GM19351 (cell line): ENCODE measurements at regions not wholly inside any gene's neighbourhood (a gene's known extent, or its start where the extent isn't known, plus 50 kb on each side); places are given as distances from the start of the nearest gene placed in this dataset.
"Not testable (repeated sequence)": the region's sequence is repeated elsewhere in the genome, so short reads cannot be mapped to it uniquely, and the experiment has no call there.

Source experiments
- ATAC-seq: cut with Tn5 transposase; IDR thresholded peaks from one replicate; pipeline ENCODE4 v1.9.1; 2021; ENCODE audit warnings: mild to moderate bottlenecking, moderate library complexity; ENCODE audit not compliant: unreplicated experiment

DNA sequence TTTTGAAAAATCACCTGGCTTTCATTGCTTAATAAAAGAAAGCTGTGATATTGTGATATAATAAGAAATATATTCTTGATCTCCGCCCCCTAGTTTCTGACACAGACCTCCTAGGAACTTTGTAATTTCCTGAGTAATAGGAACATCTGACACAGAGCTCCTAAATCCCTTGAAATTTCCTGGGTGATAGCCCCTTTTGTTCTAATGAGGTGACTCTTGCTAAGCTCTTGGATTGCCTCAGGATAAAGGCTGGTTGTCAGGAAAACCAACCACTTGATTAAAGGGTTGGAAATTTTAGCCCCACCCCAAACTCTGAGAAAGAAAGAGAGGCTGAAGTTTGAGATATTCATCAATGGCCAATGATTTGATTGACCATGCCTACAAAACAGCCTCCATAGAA lies 326.4 kb upstream of the KIF2B start:
- ATAC-seq: no peak

DNA sequence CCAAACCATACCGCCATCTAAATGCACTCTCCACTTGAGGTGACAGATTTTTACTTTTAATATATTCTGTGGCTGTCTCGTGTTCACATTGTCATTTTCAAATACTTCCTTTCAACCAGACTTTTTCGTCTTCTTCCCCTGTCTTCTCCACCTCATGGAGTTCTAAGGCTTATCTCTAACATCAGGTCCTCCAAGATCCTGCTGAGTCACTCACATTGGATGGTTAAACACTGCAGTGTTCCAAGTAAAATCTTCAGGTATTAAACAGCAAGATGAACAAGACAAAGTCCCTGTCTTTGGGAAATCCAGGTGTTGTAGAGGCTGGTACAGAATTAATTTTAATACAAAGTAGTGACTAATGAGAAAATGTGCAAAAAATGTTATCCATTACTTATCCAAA lies 330.2 kb upstream of the KIF2B start:
- ATAC-seq: no peak

DNA sequence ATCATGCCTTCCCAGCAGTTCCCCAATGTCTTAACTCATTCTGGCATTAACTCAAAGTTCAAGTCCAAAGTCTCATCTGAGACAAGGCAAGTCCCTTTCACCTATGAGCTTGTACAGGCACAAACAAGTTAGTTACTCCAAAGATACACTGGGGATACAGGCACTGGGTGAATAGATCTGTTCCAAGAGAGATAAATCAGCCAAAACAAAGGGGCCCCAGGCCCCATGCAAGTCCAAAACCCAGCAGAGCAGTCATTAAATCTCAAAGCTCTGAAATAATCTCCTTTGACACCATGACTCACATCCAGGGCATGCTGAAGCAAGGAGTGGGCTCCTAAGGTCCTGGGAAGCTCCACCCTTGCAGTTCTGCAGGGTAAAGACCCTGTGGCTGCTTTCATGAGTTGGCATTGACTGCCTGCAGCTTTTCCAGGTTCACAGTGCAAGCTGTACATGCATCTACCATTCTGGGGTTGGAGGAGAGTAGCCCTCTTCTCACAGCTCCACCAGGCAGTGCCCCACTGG lies 332.2 kb upstream of the KIF2B start:
- ATAC-seq: no peak

DNA sequence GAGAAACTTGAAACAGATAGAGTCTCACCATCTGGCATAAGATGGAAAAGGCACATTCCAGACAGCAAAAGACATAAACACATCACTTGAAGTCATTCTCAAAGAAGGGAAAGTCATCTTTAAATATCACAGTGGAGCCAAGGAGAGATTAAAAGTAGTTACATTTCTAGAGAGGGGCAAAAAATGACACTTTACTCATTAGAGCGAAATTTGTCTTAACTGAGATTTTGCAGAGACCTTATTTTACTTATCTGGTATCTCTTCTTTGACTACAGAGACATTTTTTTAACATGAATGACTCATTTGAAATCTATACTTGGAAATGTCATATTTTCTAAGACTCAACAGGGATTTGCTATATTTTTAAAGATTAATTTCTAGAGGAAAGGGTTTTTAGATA lies 339.0 kb upstream of the KIF2B start:
- ATAC-seq: no peak

DNA sequence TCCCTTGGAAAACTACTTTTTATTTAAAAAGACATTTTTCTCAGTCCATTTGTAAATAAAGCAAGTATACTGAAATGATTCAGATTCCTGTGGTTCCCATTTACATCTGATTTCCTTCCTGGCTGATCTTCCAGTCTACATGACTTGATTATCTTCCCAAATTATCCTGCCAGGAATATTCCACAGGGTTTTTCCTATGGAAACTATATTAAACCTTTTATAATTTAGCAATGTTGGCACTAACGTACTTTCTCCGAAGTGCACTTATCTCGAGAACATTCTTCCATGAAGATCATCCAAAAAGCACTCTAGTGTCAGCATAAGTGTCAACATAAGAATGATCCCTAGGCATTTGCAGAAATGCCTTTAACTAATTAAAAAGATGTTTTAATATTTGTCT lies 347.7 kb upstream of the KIF2B start:
- no peak for ATAC-seq

DNA sequence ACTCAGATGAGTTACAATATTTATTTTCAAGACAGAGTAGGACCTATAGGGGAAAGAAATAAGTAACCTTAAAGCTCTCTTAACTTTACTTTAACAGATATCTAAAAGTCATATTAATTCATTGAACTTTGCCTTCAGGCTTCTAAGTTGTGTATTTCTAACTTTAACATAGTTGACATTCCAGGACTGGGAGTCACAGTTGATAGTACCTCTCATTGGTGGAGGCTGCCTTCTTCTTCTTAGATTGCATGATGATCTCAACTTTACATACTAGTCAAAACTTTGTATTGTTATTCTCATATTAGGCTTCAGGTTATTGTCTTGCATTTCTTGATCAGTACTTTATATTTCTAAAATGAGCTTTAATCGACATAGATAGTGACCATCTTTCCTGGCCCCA lies 350.1 kb upstream of the KIF2B start:
- ATAC-seq: no peak

DNA sequence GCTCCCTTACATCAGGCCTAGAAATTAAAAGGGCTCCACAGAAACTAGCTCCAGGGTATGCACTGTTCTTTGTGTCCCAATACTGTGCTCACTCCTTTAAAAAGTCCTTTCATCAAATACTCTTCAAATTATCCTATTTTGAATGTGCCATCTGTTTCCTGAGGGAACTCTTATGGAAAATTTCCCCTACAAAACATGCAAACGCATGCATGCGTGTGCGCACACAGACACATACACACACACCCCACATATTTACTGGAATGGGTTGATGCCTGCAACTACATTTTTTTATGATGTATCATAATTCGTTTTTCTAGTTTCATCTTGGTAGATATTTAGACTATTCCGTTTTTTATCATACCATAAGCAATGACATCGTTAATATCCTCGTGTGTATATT lies 351.2 kb upstream of the KIF2B start:
- ATAC-seq: no peak

DNA sequence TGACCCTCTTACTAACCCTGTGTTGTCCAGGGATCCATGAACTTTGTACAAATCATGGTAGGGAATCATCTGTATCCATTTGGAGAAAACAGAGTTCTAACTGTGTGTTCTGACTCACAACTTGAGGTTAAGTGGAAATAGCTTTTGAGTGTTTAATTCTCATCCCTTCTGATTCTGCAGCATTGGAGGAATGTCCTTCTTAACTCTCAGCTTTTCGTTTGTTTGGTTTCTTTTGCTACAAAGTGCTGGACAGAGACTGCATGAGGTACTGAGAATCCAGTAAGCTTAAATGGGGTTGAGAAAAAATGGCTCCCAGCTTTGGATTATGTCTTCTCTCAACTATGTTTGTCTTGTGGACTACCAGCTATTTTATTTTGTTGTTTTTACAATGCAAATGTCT lies 352.1 kb upstream of the KIF2B start:
- ATAC-seq: no peak

DNA sequence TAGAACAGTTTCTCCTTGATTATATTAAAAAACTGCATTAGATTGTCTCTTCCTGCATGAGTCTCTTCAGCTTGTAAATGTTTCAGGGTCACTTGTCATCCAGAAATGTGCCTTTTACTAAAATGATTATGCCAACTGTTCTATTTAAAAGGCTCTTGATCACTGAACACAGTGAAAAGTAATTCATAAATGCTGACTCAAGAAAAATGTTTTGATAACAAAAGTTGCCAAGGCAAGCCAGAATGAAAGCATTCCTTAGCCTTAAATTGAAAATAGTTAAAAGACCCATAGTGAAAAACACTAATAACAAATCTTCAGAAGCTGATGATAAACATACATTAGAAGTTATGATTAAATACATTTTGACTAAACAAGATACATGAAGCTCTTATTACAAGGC lies 356.0 kb upstream of the KIF2B start:
- ATAC-seq: no peak

DNA sequence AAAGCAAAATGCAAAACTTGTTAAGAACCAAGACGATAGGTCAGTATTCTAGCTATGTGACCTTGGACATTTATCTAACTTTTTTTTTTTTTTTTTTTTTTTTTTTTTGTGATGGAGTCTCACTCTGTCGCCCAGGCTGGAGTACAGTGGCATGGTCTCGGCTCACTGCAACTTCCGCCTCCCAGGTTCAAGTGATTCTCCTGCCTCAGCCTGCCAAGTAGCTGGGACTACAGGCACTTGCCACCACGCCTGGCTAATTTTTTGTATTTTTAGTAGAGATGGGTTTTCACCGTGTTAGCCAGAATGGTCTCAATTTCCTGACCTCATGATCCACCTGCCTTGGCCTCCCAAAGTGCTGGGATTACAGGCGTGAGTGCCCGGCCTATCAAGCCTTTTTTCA lies 358.3 kb upstream of the KIF2B start:
- not testable (repeated sequence) for ATAC-seq

DNA sequence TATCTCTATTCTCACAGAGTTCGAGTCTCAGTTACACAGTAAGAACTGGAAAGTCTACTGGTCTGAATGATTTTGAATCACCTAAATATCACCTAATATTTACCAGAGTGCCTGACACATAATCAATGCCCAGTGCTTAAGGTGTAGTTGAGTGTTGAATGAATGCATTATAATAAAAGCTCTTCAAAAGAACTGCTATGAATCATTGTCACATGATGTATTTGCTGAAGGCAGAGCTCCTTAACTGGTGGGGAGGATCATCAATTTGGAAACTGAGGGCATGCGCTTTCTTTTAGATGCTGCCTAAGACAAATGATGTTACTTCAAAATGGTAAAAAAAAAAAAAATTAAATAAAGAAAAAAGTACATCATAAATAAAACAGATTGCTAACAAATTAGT lies 359.4 kb upstream of the KIF2B start:
- no peak for ATAC-seq

DNA sequence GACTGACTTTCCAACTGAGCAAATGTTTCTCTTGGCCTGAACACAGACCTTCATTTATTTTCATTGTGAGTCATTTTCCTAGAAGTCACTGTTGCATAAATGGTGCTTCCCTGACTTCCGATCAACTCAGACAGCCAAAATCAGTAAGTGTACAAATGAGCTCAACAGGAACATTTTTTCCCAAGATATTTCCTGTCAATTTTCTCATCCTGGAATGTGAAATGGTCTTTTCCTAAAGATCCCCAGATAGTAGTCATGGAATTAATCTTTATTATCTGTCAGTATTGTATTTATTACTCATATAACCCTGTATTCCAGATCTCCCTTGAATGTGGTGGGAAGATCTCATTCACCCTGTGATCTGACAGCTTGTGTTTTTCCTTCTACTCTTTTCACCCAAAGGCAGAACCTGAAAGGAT lies 360.3 kb upstream of the KIF2B start:
- no peak for ATAC-seq

DNA sequence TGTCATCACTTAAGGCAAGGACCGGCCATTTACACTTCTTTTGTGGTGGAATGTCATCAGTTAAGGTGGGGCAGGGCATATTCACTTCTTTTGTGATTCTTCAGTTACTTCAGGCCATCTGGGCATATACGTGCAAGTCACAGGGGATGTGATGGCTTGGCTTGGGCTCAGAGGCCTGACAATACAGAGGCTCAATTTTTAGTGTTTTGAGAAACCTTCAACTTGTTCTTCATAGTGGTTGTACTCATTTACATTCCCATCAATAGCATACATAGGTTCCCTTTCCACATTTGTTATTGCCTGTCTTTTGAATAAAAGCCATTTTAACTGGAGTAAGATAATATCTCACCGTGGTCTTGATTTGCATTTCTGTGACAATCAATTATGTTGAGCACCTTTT lies 366.8 kb upstream of the KIF2B start:
- not testable (repeated sequence) for ATAC-seq

DNA sequence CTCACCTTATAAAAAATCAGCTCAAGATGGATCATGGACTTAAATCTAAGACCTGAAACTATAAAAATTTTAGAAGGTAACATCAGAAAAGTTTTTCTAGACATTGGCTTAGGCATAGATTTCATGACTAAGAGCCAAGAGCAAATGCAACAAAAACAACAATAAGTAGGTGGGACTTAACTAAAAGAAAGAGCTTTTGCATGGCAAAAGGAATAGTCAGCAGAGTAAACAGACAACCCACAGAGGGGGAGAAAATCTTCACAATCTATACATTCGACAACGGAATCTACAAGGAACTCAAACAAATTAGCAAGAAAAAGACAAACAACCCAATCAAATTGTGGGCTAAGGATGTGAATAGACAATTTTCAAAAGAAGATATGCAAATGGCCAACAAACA lies 368.4 kb upstream of the KIF2B start:
- no peak for ATAC-seq

DNA sequence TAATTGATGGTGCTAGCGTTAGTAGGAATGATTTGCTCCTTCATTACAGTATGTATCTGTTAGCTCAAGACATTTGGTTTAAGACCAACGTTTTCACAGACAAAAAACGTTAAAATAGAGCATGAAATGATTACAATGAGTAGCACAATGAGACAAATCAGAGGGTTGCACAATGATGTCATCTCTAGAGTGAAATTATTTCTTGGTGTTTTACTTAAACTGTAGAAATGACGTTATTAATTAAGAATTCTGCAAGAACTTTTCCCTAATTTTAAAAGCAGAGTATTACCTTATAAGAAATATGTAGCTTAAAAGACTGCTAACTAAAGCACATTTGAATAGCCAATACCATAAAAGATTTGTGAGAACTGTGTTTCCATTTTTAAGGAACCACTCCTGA lies 373.4 kb upstream of the KIF2B start:
- no peak for ATAC-seq

DNA sequence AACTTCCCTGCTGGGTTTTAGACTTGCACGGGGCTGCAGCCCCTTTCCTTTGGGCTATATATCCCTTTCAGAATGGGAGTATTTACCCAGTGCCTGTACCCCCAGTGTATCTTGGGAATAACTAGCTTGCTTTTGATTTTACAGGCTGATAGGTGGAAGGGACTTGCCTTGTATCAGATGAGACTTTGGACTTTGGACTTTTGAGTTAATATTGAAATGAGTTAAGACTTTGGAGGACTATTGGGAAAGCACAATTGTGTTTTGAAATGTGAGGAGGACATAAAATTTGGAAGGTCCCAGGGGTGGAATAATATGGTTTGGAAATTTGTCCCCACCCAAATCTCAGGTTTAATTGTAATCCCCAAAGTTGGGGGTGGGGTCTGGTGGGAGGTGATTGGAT lies 393.8 kb upstream of the KIF2B start:
- no peak for ATAC-seq

DNA sequence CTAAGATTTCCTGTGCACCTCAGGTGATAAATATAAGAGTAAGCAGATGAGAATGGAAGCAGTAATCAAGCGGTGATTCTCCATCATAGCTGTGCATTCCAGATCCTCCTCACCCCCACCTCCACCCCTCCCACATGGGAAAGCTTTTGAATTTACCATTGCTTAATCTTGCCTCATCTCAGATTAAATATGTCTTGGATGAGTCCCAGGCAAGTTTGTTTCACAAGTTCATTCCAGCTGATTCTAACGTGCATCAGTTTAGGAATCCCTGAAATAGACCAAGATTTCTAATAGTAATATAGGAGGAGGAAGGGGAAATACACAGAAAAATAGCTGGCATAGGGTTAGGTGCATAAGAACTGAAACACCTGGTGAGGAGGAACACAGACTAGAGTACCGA lies 396.2 kb upstream of the KIF2B start:
- no peak for ATAC-seq

DNA sequence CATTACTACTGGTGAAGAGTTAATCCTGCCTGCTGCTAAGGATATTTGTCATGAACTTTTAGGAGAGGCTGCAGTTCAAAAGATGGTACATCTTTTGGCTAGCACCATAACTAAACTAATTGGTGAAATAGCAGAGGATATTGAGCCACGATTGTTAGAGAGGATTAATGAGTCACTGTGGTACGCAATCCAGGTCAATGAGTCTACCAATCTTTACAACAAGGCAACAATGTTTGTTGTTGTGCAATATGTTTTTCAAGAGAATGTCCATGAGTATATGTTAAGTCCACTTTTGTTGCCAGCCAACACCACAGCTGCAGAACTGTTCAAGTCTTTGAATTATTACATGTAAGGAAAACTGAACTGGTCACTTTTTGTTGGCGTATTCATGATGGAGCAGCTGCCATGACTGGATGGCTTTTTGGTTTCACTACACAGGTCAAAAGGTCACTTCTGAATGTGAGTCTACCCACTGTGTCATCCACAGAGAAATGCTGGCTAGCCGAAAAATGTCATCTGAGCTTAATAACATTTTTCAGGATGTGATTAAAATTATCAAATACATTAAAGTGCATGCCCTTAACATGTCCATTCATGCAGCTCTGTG lies 402.6 kb upstream of the KIF2B start:
- no peak for ATAC-seq

DNA sequence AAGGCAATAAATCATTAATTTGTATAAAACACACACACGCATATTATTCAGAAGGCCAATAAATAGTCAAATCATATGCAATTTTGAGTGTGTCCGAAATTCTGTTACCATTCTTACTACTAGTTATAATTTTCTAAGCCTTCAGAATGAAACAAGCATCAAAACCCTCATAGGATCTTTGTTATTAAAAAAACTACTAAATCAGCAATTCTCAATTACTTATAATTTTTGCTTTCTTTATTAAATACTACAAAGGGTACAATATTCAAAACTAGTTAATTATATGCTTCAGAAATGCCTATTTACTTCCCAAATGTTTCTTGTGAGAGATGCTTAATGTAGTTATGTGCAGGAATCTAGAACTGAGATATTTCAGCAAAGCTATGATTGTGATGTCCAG lies 413.1 kb upstream of the KIF2B start:
- ATAC-seq: no peak

DNA sequence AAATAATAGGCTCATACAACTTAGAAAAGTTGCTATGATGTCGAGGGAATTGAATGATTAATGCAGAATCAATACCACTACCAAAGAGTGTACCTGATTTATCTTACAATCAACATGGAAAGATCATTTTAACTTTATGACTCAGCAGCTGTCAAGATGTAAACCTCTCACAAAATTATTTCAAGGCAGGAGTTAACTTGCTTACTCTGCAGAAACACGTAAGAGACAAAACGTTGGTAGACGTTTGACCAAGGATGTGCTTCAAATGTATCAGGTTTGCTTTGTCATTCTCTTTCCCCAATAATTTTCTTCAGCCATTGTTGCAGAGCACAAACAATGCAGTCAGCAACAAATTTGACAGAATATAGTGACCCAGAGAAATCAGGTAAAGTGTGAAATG lies 415.8 kb upstream of the KIF2B start:
- no peak for ATAC-seq

DNA sequence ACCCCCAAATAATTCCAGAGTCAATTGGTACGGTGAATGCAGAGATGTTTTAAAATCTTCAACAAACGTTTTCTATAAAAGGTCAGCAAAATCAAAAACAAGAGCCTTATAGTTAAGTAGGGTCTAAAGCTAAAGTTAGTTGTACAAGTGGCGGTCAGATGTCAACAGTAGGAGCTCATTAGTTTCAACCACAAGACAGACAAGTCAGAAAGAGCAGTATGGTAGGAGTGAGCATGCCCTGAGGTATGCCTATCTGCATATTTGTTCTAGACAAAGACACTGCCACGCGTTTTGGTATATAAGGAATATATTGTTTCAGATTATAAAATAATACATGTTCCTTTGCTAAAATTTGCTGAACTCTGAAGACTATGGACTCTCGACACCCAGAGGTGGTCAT lies 431.5 kb upstream of the KIF2B start:
- no peak for ATAC-seq

DNA sequence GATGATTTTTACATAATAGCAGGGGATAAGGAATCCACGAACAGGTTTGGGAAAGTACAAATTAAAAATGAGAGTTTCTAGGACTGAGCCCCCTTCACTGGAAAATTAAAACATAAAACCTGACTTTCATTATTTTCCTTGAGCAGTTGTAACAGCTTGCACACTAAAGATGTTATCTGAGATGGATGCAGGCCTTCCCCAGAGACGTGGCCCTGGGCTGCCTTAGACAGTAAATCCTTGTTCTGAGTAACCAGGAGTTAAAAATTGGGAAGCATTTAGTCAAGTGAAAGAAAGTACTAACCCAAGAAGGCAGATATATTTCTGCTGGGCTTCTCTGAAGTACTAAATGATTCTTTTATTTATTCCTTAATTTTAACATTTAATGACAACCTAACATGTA lies 432.2 kb upstream of the KIF2B start:
- no peak for ATAC-seq

DNA sequence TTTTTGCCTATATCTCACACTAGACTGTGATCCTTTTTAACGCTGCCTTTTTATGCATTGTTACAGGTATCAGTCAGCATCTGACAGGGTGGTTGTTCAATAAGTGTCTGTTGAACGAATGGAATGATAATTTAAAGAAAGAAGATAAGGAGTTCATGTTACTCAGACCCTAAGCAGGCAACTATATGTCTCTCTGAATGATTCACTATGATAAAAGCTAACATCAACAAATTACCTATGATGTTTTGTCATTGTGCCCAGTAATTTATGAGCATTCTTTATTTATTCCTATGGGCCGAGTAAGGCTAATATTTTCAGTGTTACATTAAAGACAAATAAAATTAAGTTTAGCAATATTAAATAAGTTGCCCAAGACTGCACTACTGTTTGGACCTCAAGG lies 435.0 kb upstream of the KIF2B start:
- no peak for ATAC-seq
